Hippocampal formation (tissue), 2 donors: ENCODE measurements at regions not wholly inside any gene's neighbourhood (a gene's known extent, or its start where the extent isn't known, plus 50 kb on each side); places are given as distances from the start of the nearest gene placed in this dataset.
"Not testable (repeated sequence)": the region's sequence is repeated elsewhere in the genome, so short reads cannot be mapped to it uniquely, and the experiment has no call there.

Experiments used
- DNase-seq, 2 donors: peaks; one replicate each; lab custom pipeline; 2025; lab: John Stamatoyannopoulos, UW

DNA sequence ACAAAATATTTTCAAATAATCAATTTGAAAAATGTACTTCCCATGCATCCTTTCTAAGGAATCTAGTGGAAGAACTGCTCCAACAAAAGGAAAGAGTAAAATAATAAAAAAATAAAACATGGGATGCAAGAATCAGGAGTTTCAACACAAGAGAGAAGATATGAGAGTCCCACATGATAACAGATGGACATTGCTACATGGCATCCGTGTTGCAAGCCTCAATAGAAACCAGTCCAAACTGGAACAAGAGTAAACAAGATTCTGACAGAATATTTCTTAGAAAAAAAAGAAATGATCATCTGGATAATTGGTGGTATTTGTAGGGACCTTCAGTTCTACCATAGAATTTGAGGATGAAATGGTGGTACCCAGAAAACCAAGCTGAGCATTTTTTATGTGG, 186.8 kb downstream of the FRK start:
- DNase-seq, result no peak

DNA sequence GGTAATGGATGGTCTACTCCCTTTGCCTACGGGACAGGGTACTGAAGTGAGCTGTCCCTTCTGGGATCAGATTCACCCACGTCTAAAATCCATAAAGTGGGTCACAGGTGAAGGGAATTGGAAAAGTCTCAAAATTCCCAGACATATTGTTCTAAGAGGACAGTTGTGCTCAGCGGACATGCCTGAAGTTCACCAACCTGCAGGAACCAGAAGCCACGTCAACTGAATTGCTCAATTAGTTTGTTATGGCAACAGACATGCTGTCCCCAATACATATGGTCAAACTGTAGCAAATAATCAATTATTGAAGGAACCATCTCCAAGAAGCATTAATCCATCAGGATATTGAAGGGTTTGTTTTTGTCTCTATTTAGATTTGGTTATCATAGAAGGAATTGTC, 190.2 kb downstream of the FRK start:
- DNase-seq, result no peak

GRCh38 chr6:115865914-115866313, 194.8 kb downstream of the FRK start:
- no peak for DNase-seq

- DNase-seq, result no peak
Observed at GRCh38 chr6:115863211-115863610, 197.5 kb downstream of the FRK start.

GRCh38 chr6:115861658-115862057, 199.0 kb downstream of the FRK start:
- not testable (repeated sequence) for DNase-seq

GRCh38 chr6:115859577-115859976, 201.1 kb downstream of the FRK start:
- not testable (repeated sequence) for DNase-seq

DNA sequence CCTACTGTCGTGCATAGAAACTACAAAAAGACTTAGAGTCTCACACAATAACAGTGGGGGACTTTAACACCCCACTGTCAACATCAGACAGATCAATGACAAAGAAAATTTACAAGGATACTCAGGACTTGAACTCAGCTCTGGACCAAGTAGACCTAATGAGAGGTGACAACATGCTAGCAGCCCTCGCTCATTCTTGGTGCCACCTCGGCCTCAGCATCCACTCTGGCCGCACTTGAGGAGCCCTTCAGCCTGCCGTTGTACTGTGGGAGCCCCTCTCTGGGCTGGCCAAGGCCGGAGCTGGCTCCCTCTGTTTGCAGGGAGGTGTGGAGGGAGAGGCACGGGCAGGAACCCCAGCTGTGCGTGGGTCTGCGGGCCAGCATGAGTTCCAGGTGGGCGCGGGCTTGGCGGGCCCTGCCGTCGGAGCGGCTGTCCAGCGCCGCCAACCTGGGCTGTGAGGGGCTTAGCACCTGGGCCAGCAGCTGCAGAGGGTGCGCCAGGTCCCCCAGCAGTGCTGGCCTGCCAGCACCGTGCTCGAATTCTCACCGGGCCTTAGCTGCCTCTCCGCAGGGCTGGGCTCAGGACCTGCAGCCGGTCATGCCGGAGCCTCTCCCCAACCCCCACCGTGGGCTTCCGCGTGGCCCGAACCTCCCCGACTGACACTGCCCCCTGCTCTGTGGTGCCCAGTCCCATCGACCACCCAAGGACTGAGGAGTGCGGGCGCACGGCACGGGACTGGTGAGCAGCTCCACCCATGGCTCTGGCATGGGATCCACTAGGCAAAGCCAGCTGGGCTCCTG, 205.6 kb downstream of the FRK start:
- no peak for DNase-seq

DNA sequence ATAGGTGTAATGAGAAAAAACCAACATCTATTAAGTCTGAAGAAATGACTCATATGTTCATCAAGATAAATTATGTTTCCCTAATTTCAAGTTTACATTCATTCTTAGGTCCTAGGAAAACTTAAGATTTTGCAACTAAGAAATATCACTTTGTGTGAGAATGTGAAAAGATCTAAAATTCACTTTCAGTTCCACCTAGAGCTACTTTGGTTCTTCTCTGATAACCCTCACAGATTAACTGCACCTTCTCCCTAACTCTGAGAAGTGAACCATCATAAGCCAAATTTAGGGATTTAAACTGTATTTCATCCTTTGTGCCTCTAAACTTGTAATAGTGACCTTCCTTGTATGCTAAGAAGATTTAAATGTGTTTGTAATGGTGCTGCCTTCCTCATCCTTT, 213.0 kb downstream of the FRK start:
- no peak for DNase-seq

GRCh38 chr6:115843945-115844344, 216.7 kb downstream of the FRK start:
- no peak for DNase-seq

- no peak for DNase-seq
Observed at GRCh38 chr6:115842338-115842737, 218.4 kb downstream of the FRK start.

DNA sequence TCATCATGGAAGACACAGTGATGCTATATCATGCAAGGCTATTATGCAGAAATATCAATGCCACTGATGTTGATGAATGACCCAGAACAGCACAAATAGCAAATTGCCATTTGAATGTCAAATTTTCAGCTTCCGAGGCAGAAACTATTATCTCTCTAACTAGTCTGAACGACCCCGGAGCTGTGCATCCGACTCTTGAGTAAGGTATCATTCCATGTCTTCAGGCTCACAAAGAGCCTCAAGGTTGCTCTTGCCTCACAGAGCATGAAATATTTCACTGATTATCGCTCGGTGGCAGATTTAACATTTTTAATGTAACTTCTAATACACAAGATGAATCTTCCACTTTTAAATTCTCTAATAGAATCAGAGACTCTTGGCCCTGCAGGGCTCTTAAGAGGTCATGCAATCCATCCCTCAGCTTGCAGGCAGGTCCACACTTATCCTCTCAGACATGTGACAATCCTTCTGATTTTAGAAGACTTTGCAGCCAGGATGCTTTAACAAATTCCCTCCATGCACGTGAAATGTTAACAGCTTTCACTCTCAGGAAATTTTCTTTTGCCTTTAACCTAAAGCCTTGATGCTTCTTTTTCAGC, 221.0 kb downstream of the FRK start:
- no peak for DNase-seq

- no peak for DNase-seq
Observed at GRCh38 chr6:115838763-115839401, 221.8 kb downstream of the FRK start.

GRCh38 chr6:115838216-115838615, 222.5 kb downstream of the FRK start:
- DNase-seq, result no peak

GRCh38 chr6:115836374-115836773, 224.3 kb downstream of the FRK start:
- not testable (repeated sequence) for DNase-seq

DNA sequence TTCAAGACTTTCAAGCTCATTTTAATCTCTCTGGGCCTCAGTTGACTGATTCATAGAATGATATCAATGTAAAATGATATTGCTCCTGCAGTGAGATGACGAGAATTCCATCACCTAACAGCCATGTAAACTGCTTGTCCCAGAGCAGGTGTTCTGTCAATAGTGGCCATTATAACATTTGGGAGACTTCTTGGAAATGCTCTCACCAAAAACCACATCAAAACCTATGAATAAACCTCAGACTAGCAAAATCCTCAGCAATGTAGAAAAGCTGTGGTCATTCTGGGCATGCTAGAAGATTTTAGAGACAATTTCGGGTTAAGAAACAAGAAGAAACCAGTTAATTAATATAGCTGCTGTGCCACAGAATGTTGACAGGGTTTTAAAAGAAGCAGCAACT, 225.4 kb downstream of the FRK start:
- DNase-seq, result no peak

GRCh38 chr6:115834542-115834941, 226.1 kb downstream of the FRK start:
- not testable (repeated sequence) for DNase-seq

GRCh38 chr6:115832786-115833185, 227.9 kb downstream of the FRK start:
- no peak for DNase-seq

DNA sequence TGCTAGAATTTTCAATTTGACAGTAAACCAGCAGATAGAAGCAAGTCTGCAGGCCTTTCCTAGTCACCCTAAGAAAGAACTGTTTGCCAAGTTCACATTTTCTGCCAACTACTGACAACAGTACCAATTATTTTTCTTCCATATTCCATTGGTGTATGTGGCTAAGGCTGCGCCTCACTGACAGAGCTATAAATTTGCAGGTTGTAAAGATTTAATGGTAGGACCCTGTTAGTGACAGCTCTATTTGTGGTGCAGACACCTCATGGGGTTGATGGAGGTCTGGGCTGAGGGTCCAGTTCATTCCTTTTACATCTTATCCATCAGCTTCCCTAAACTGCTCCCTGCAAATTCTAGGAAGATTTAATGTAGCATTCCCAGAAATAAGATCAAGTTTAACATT, 228.5 kb downstream of the FRK start:
- DNase-seq, result no peak

DNA sequence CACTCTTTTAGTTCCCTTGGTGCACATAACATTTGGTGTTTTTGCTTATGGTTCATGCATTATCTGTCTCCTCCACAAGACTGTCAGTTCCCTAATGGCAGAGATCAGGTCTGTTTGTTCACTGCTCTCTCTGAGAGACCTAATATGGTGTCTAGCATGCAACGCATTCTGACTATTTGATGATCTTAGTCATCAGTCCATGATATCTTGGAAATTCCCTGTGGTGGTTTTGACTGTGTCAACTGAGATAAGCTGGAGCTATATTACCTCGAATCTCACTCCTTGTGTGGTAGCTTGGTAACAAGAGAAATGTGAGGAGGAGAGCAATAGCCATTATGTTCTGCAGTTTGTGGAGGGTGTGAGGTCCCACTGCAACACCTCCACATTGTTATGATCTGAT, 229.8 kb downstream of the FRK start:
- no peak for DNase-seq

- no peak for DNase-seq
Observed at GRCh38 chr6:115821798-115822197, 238.9 kb downstream of the FRK start.

- no peak for DNase-seq
Observed at GRCh38 chr6:115819506-115819905, 241.2 kb downstream of the FRK start.

GRCh38 chr6:115817161-115817560, 243.5 kb downstream of the FRK start:
- DNase-seq, result no peak

DNA sequence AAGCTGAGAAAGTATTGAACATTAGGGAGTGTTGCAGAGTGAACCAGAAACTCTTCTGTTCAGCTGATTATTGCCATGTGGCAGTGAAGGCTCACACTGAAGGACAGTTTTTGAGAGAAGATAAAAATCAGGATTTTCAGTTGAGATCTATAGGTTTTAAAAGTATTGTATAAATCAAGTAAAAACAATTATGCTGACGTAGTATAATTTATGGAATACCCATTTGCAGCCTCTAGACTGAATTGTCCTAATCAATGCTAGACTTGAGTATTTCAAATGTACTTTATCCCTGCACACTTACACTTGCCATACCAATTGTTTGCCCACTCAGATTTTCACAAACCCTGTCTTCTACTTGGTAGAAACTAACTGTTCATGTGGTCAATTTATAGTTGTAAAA, 245.8 kb downstream of the FRK start:
- DNase-seq, result no peak
